NCI-H2171 (cell line): ENCODE measurements at regions not wholly inside any gene's neighbourhood (a gene's known extent, or its start where the extent isn't known, plus 50 kb on each side); places are given as distances from the start of the nearest gene placed in this dataset.
"Not testable (repeated sequence)": the region's sequence is repeated elsewhere in the genome, so short reads cannot be mapped to it uniquely, and the experiment has no call there.

Experiments
- DNase-seq: peaks from one replicate; lab custom pipeline; 2025; lab: John Stamatoyannopoulos, UW

DNA sequence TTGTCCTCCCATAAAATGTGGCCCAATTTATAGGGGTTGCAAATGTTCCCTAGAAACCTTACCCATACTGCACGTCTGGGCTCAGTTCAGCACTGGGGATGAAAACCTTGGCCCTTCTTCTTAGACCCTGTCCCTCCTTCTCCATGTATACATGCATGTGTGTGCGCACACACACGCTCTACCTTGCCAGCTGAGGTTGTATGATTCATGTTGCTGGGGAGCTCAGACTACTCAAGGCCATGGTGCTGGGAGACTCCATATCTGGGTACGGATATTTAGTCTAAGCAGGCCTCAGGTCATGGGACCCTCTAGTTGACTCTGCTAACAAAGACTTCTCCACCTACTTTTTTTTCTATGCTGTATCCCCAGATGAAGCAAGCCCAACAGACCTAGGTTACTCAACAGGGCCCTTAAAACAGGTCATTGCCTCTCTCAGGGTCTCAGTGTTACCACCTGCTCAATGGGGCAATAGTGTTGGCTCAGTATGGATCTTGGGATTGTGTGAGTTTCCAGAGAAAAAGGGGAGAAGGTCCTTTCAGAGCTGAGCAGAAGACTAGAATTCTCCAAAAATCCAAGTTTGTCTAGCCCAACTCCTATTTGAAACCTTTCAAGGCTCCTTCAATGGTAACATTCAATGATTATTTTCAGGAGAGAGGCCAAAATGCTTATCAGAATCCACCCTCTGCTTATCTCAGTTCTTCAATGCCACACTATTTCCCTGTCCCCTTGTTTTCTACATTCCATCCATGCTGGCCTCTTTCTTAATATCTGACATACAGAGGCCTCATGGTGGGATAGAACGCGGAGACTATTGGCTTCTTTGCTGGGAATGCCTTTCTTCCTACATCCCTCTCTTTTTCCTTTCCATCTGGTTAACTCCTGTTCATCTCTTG is 123.6 kb upstream of the PITX1 start:
- DNase-seq, result no peak

DNA sequence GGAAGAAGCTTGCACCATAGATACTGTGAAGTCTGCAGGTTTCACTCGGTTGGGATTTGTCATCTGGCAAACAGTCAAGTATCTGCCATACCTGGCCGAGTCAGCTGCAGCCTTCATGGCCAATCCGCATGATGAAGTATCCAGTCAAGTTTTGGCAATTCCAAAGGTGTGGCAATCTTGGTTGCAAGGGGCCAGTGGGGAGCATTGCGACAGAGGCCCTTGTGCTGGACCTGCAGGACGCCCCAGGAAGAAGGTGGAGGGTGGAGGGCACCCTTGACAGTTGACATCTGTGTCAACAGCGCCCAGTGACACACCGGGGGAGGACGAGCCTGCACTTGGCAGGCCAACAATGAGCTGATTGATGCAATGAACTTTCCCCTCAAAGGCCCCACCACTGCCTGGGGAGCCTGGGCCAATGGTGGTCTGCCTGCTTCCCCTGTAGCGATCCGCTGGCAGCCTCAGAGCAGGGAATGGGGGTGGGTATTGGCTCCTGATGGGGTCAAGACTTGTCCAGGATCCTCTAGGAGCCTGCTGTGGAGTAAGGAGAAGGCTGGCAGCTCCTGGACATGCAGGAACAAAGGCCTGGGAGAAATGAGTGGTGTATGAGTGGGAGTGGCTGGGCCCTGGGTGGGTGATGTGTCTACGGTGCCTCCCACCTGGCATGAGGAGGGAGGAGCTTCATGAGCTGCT is 122.8 kb upstream of the PITX1 start:
- no peak for DNase-seq

- no peak for DNase-seq
These were observed 122.3 kb upstream of the PITX1 start for GRCh38 chr5:135156337-135156714.

DNA sequence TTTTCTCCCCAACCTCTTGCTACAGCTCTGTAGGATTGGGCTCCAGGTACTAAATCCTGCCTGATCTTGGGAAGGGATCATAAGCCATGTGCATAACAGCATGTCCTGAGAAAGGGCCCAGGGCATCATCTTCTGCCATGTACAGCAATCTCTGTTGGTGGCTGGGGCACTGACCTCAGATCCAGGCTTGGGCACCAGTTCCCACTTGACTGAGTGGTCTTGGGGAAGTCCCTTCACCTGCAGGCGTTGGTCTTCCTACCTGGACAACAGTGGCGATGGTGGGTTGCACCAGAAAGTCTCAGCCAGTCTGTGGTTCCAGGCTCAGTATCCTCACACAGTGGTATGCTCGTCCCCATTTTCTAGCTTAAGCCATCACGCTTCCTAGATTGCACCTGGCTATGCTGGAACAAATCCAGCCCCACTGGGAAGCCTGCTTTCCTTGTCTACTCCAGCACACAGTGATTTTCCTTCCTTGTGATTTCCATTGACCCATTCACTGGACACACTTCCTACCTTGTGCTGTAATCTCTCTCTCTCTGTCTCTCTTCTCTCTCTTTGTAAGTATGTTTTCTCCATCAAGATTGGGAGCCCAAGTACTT is 121.7 kb upstream of the PITX1 start:
- no peak for DNase-seq

DNA sequence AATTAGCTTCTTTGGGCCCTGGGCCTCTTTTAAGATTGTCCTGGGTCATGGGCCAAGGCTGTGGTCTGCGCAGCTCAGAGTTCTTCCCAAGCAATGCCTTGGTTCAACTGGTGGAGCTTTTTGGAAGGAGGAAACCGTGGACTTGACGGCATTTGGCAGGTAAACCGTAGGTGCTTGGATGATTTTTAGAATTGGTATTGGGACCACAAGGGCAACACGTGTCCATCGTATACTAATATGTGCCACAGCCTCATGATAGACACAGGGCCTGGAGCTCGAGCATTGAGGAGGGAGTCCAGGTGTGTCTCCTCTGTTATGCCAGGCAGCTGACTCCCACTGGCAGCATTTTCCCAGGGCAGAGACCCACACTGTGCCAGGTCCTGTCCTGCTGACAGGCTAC is 120.9 kb upstream of the PITX1 start:
- DNase-seq, result no peak

DNA sequence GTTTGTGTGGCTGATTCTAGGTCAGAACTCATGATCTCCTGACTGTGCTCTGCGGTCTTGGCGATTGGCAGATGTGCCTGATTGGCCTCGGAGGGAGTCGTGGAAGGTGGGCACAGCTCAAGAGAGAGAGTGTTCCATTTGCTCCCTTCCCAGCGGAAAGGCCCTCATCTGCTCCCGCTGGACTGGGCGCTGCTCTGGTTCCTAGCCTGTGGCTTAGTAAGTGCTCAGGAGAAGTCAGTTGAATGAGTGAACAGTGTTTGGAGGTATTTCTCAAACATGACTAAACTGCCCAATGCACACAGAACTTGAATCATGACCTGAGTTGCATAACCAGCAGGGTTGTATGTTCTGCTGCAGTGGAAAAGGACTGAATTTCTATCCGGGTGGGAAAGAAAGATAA is 120.2 kb upstream of the PITX1 start:
- DNase-seq, result no peak

DNA sequence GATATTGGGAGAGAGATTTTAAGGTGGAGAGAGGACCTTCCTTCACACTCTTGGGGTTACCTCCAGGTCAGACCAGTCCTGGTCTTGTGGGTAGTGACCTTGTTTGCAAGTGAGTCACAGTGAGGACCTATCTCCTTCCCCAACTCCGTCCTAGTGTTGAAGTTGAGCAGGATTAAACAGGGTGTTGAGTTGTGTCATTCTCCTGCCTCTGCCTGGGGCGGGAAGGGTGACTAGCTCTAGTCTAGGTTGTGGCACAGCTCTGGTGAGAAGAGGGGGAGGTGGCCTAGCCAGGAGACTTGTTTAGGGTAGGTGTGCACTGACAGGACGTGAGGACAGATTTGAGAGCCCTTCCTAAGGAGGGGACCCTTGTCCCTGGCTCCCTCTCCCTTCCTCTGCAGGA is 119.6 kb upstream of the PITX1 start:
- DNase-seq, result no peak

GRCh38 chr5:135153259-135153658 is 119.2 kb upstream of the PITX1 start:
- DNase-seq, result no peak

DNA sequence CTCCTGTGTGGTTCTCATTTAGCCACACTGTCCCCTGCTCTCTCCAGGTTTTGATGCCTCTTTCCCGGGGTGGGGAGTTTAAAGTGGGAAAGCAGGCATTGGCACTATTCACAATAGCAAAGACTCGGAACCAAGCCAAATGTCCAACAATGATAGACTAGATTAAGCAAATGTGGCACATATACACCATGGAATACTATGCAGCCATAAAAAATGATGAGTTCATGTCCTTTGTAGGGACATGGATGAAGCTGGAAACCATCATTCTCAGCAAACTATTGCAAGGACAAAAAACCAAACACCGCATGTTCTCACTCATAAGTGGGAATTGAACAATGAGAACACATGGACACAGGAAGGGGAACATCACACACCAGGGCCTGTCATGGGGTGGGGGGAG is 117.6 kb upstream of the PITX1 start:
- DNase-seq, result not testable (repeated sequence)

GRCh38 chr5:135151256-135151655 is 117.2 kb upstream of the PITX1 start:
- DNase-seq, result no peak

DNA sequence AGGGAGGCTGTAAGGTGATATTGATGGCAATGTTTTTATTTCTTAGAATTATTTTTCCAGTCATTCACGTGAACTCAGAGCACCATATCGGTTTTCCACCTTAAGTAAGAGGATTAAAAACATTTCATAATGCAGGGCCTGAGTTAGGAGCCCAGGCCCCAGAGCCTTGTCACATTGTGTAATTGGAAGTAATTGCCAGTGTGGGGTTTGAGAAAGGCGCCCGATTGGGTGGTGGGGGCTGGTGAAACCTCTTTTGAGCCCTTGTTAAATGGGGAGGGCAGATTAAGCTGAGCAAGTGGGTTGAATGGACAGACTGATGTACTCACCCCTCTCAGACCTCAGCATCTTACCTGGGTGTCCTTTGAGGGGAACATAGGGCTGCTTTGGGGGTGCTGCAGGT is 116.7 kb upstream of the PITX1 start:
- DNase-seq, result no peak

DNA sequence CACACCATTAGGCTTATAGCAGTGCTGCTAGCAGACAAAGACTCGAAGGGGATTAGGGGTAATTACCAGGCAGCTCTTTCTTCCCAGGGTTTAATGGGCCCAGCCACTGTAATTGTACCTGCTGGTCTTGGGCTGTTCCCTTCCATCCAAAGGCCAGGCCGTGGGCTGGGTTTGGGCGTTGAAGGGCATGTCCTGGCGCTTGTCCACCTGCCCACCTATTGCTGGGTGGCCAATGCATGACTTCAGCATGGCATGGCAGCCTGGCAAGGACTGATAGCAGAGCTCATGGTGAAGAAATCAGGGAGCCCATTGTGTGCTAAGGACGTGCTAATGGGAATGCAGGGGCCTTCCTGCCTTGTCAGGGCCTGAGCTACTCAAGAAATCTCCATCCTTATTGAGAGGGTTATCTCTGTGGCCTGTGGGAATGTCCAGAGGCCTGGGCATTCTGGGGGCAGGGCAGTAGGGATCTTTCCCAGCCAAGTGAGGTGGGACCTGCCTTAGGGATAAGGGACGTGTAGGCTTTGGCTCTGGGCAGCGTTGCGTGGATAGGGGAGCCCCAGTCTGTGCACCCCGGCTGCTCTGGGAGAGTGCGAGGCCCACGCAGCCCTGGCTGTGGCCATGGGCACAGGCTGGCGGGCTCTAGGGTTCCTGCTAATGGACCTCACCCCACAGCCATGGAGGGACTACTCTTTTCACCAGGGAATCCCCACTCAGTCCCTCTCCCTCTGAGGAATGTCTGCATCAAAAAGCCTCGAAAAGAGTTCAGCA is 116.1 kb upstream of the PITX1 start:
- no peak for DNase-seq

- no peak for DNase-seq
These were observed 115.4 kb upstream of the PITX1 start for GRCh38 chr5:135149229-135149955.

- no peak for DNase-seq
These were observed 113.5 kb upstream of the PITX1 start for GRCh38 chr5:135147294-135148090.

GRCh38 chr5:135145985-135146384 is 112.0 kb upstream of the PITX1 start:
- no peak for DNase-seq

DNA sequence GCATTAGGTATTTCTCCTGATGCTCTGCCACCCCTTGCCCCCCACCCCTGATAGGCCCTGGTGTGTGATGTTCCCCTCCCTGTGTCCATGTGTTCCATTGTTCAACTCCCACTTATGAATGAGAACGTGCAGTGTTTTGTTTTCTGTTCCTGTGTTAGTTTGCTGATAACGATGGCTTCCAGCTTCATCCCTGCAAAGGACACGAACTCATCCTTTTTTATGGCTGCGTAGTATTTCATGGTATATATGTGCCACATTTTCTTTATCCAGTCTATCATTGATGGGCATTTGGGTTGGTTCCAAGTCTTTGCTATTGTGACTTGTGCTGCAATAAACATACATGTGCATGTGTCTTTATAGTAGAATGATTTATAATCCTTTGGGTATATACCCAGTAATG is 109.7 kb upstream of the PITX1 start:
- not testable (repeated sequence) for DNase-seq

DNA sequence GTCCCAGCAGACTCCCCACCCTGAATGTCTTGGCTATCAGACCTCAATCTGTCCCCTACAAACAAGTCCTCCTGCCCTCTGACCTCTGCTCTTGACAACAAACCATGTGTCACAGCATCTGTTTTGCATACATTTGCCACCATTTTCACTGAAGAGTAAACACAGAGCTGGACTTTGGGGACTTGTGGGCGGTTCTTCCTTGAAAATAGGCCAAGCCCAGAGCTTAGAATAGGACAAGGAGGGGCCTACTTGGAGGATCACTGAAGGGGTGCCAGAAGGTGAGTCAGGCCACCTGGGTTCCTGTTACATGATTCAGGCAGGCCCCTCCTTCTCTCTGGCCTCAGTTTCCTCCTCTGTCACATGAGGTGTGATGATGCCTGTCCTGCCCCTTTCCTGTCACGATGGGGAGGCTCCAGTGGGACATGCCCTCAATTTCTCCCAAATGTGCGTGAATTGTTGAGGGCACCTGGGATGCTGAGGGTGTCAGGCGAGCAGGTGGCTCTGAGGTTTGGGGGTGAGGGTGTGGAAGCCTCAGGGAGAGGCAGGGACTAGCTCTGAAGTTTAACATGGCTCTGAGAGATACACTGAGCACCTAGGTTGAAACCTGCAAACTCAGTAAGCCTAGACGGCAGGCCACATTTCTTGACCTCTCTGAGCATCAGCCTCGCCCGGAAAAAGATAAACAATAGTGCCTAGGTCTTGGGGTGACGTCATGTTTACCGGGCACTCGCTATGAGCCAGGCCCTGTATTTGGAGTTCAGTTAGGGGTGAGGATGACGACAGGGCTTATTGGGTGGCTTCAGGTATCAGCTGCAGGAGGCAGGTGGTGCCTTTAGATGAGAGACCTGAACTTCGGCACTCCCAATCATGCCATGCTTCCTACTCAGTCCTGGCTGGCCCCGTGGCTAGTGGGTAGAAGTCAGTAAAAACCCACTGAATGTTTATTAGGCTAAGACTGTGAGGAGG is 107.6 kb upstream of the PITX1 start:
- no peak for DNase-seq

DNA sequence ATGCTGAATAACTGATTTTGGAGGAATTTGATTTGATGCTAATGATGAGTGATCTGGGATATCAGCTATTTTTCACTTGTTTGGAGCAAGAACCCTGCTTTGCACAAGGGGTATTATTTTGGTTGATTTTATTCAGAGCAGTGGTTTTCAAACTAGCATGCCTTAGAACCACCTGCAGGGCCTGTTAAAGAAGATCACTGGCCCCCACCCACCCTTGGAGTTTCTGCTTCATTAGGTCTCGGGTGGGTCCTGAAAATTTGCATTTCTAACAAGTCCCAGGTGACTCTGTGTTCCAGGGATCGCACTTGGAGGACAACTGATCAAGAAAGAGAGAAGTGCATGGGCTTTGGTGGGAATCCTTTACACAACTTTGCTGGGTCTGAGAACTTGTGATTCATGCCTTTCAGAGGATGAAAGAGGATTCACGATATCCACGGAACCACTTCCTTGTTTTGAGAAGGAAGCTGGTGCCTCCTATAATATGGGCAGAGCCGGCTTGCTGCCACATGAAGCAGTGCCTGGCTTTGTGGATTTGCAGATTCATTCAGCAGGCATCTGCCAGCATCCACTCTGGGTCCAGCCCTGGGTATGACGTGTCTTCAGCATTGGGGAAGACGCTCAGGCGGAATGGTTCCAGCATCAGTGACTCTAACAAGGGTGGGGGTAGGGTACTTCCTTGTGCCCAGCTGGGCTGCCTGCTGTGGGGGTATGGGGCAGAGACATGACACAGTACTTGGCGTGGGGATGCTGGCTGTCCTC is 106.6 kb upstream of the PITX1 start:
- no peak for DNase-seq
